Body of pancreas (tissue), 4 donors: ENCODE measurements at regions not wholly inside any gene's neighbourhood (a gene's known extent, or its start where the extent isn't known, plus 50 kb on each side); places are given as distances from the start of the nearest gene placed in this dataset.
"Not testable (repeated sequence)": the region's sequence is repeated elsewhere in the genome, so short reads cannot be mapped to it uniquely, and the experiment has no call there.

ENCODE experiments used
- ATAC-seq: fragments of 150-250 bp; one replicate; pipeline ENCODE4 v1.9.1; 2016
- DNase-seq, 4 donors: peaks; one replicate each; pipeline ENCODE4 v3.0.0-alpha.2; 2019
- H3K27ac ChIP-seq, 4 donors: fragments of 200-600 bp; sonication (generic); 1 replicate in 3 of 4; 2 replicates in 1 of 4; pipeline versions ENCODE4 v1.5.1 to v1.6.1; 2016 to 2019; ENCODE audit warnings: mild to moderate bottlenecking in 1 of 4, mixed read lengths in 1 of 4, moderate library complexity in 1 of 4
- H3K27me3 ChIP-seq, 2 donors: fragments of 200-600 bp; sonication (generic); one replicate each; pipeline ENCODE4 v1.6.0; 2016; ENCODE audit warnings: mild to moderate bottlenecking in 1 of 2
- H3K36me3 ChIP-seq, 2 donors: fragments of 200-600 bp; sonication (generic); replicated peaks in 1 of 2; 2 replicates each; pipeline ENCODE4 v1.5.1; 2016; ENCODE audit warnings: low read depth in 2 of 2; ENCODE audit not compliant: insufficient read depth in 1 of 2
- H3K4me1 ChIP-seq: fragments of 200-600 bp; sonication (generic); one replicate; pipeline ENCODE4 v1.6.0; 2016
- H3K4me3 ChIP-seq, 2 donors: fragments of 200-600 bp; sonication (generic); 1 replicate in 1 of 2; 2 replicates in 1 of 2; pipeline ENCODE4 v1.5.1; 2016 to 2019
- H3K9me3 ChIP-seq, 3 donors: fragments of 200-600 bp; sonication (generic); 1 replicate in 2 of 3; 2 replicates in 1 of 3; pipeline ENCODE4 v1.5.1; 2016
- POLR2A ChIP-seq, 3 donors: fragments of 450-650 bp; IDR thresholded peaks; one replicate each; pipeline ENCODE4 v1.6.1; 2016; ENCODE audit warnings: antibody characterized with exemption in 3 of 3, mild to moderate bottlenecking in 2 of 3
- WGBS, 2 donors: methylation state at CpG; one replicate each; pipeline ENCODE4 v1.1.5; 2017; 5-methylcytosine and 5-hydroxymethylcytosine counted together
- intact Hi-C: fragments of 100-400 bp; cut with DNase I; formaldehyde crosslinking; loops from one replicate; pipeline ENCODE4 v1.15.1; 2023
- TF ChIP-seq, protein P1 (sequence below), 7 experiments: fragments of 450-650 bp in 4 of 7; fragments of 200-600 bp in 3 of 7; sonication (generic) in 3 of 7; IDR thresholded peaks; one replicate each; pipeline ENCODE4 v1.5.1; 2016 to 2019; ENCODE audit warnings: antibody characterized with exemption in 7 of 7

- Histone ChIP-seq H3K4me3 (no peak overlapping the region), H3K36me3 (no peaks in the 10 kb centered on the region), H3K4me1 (peaks cover 41% of the 10 kb centered on the region), H3K27me3 (no peaks in the 10 kb centered on the region), H3K9me3 (no peaks in the 10 kb centered on the region), H3K27ac (peak overlapping the region; percentile 40 to 86 (median 71))
- TF ChIP-seq POLR2A (IDR thresholded peaks at IDR 0.05): no peak
- TF ChIP-seq, protein P1, sequence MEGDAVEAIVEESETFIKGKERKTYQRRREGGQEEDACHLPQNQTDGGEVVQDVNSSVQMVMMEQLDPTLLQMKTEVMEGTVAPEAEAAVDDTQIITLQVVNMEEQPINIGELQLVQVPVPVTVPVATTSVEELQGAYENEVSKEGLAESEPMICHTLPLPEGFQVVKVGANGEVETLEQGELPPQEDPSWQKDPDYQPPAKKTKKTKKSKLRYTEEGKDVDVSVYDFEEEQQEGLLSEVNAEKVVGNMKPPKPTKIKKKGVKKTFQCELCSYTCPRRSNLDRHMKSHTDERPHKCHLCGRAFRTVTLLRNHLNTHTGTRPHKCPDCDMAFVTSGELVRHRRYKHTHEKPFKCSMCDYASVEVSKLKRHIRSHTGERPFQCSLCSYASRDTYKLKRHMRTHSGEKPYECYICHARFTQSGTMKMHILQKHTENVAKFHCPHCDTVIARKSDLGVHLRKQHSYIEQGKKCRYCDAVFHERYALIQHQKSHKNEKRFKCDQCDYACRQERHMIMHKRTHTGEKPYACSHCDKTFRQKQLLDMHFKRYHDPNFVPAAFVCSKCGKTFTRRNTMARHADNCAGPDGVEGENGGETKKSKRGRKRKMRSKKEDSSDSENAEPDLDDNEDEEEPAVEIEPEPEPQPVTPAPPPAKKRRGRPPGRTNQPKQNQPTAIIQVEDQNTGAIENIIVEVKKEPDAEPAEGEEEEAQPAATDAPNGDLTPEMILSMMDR (IDR thresholded peaks at IDR 0.05): no peak
- WGBS, 2 donors: 85 to 86% methylated on average over 5 of the region's 5 CpGs
- intact Hi-C loops: no loop called here
- DNase-seq (peak in 3 of 4 donors; percentile 18 to 31 (median 22)), ATAC-seq (no peak)
These were observed 67.1 kb upstream of the KPNA3 start for GRCh38 chr13:49859560-49859959.

- peaks cover 41% of the 10 kb centered on the region for H3K4me1 ChIP-seq
- no peaks in the 10 kb centered on the region for H3K36me3 ChIP-seq
- H3K9me3 ChIP-seq: no peaks in the 10 kb centered on the region
- WGBS, 2 donors: 16 to 18% methylated on average over 3 of the region's 3 CpGs
- peak overlapping the region; percentile 52 to 86 (median 71) for H3K27ac ChIP-seq
- ATAC-seq (peak; percentile 98), DNase-seq (peak; percentile 12 to 36 (median 31))
- TF ChIP-seq, protein P1 (IDR thresholded peaks at IDR 0.05): no peak
- no peak for TF ChIP-seq POLR2A (IDR thresholded peaks at IDR 0.05)
- no peak overlapping the region for H3K4me3 ChIP-seq
- intact Hi-C loops: no loop called here
- no peaks in the 10 kb centered on the region for H3K27me3 ChIP-seq
These were observed 65.8 kb upstream of the KPNA3 start for GRCh38 chr13:49858178-49858856.

- TF ChIP-seq, protein P1 (IDR thresholded peaks at IDR 0.05): no peak
- TF ChIP-seq POLR2A (IDR thresholded peaks at IDR 0.05): no peak
- Histone ChIP-seq H3K4me1 (peaks cover 41% of the 10 kb centered on the region), H3K27me3 (no peaks in the 10 kb centered on the region), H3K27ac (no peak overlapping the region), H3K4me3 (no peak overlapping the region), H3K36me3 (no peaks in the 10 kb centered on the region), H3K9me3 (no peaks in the 10 kb centered on the region)
- DNase-seq (no peak), ATAC-seq (no peak)
- WGBS, 2 donors: 74 to 78% methylated on average over 4 of the region's 4 CpGs
- intact Hi-C loops: no loop called here
These were observed 63.4 kb upstream of the KPNA3 start for GRCh38 chr13:49855930-49856329.

DNA sequence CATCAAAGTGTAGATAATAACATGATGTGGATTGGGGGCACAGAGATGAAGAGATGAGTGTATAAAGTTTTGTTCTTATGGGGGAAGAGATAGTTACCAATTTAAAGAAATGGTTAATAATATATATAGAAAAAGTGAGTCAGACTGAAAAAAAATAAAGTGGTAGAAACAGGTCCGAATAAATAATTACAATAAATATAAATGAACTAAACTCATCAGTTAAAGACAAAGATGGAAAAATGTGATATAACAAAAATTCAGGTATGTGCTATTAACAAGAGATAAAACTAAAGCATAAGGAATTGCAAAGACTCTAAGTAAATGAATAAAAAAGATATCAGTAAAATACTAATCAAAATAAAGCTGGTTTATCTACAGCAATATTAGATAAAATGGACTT, 61.1 kb upstream of the KPNA3 start:
- Histone ChIP-seq H3K36me3 (no peaks in the 10 kb centered on the region), H3K4me1 (peaks cover 20% of the 10 kb centered on the region), H3K27ac (no peak overlapping the region), H3K9me3 (no peaks in the 10 kb centered on the region), H3K27me3 (no peaks in the 10 kb centered on the region), H3K4me3 (no peak overlapping the region)
- WGBS, 2 donors: 74% methylated on average over 1 of the region's 1 CpG
- no peak for TF ChIP-seq POLR2A (IDR thresholded peaks at IDR 0.05)
- TF ChIP-seq, protein P1 (IDR thresholded peaks at IDR 0.05): no peak
- intact Hi-C loops: no loop called here
- ATAC-seq: no peak
- DNase-seq: no peak

DNA sequence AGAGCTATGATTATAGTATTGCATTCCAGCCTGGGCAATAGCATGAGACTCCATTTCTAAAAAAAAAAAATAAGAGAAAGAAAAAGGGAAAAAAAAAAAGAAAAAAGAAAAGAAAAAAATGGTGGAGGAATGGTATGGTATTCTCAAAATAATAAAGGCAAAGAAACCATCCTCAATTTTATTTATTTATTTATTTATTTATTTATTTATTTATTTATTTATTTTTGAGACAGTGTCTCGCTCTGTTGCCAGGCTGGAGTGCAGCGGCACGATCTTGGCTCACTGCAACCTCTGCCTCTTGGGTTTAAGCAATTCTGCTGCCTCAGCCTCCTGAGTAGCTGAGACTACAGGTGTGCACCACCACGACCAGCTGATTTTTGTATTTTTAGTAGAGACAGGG, 60.0 kb upstream of the KPNA3 start:
- peaks cover 19% of the 10 kb centered on the region for H3K4me1 ChIP-seq
- H3K36me3 ChIP-seq, H3K4me3 ChIP-seq, ATAC-seq, H3K27me3 ChIP-seq, H3K9me3 ChIP-seq, H3K27ac ChIP-seq, DNase-seq, intact Hi-C loops: not testable (repeated sequence)
- WGBS, 2 donors: 72 to 78% methylated on average over 4 of the region's 4 CpGs
